Putamen (tissue), 1 donor: ENCODE measurements at regions not wholly inside any gene's neighbourhood (a gene's known extent, or its start where the extent isn't known, plus 50 kb on each side); places are given as distances from the start of the nearest gene placed in this dataset.
"Not testable (repeated sequence)": the region's sequence is repeated elsewhere in the genome, so short reads cannot be mapped to it uniquely, and the experiment has no call there.

ENCODE experiments used
- DNase-seq: peaks from one replicate; pipeline ENCODE4 v3.0.0-alpha.2; 2016; ENCODE audit warnings: low spot score

- no peak for DNase-seq
Observed at GRCh38 chr12:131457331-131458047, 253.4 kb upstream of the SFSWAP start.

GRCh38 chr12:131458048-131458374 is 252.9 kb upstream of the SFSWAP start:
- no peak for DNase-seq

- DNase-seq = no peak
Observed at GRCh38 chr12:131458931-131459772, 251.7 kb upstream of the SFSWAP start.

- no peak for DNase-seq
Observed at GRCh38 chr12:131459773-131460365, 251.0 kb upstream of the SFSWAP start.

GRCh38 chr12:131460520-131460919 is 250.4 kb upstream of the SFSWAP start:
- no peak for DNase-seq

- DNase-seq = no peak
Observed at GRCh38 chr12:131461096-131461495, 249.8 kb upstream of the SFSWAP start.

GRCh38 chr12:131463174-131463573 is 247.7 kb upstream of the SFSWAP start:
- no peak for DNase-seq

GRCh38 chr12:131464081-131464480 is 246.8 kb upstream of the SFSWAP start:
- no peak for DNase-seq

- no peak for DNase-seq
Observed at GRCh38 chr12:131466306-131466705, 244.6 kb upstream of the SFSWAP start.

- DNase-seq = no peak
Observed at GRCh38 chr12:131466932-131467331, 244.0 kb upstream of the SFSWAP start.

GRCh38 chr12:131468206-131468605 is 242.7 kb upstream of the SFSWAP start:
- no peak for DNase-seq

GRCh38 chr12:131469945-131470344 is 240.9 kb upstream of the SFSWAP start:
- not testable (repeated sequence) for DNase-seq

GRCh38 chr12:131471271-131471905 is 239.5 kb upstream of the SFSWAP start:
- DNase-seq = no peak

GRCh38 chr12:131471946-131472732 is 238.8 kb upstream of the SFSWAP start:
- no peak for DNase-seq

GRCh38 chr12:131473261-131473660 is 237.6 kb upstream of the SFSWAP start:
- DNase-seq = no peak

- DNase-seq = no peak
Observed at GRCh38 chr12:131473741-131474709, 236.9 kb upstream of the SFSWAP start.

- not testable (repeated sequence) for DNase-seq
Observed at GRCh38 chr12:131475012-131475411, 235.9 kb upstream of the SFSWAP start.

GRCh38 chr12:131477613-131478012 is 233.3 kb upstream of the SFSWAP start:
- no peak for DNase-seq

GRCh38 chr12:131478468-131478867 is 232.4 kb upstream of the SFSWAP start:
- no peak for DNase-seq

- DNase-seq = no peak
Observed at GRCh38 chr12:131482199-131482598, 228.7 kb upstream of the SFSWAP start.

- no peak for DNase-seq
Observed at GRCh38 chr12:131482686-131483085, 228.2 kb upstream of the SFSWAP start.
